ENCODE measurements at regions not wholly inside any gene's neighbourhood (a gene's known extent, or its start where the extent isn't known, plus 50 kb on each side); places are given as distances from the start of the nearest gene placed in this dataset.
"Not testable (repeated sequence)": the region's sequence is repeated elsewhere in the genome, so short reads cannot be mapped to it uniquely, and the experiment has no call there.

DNA sequence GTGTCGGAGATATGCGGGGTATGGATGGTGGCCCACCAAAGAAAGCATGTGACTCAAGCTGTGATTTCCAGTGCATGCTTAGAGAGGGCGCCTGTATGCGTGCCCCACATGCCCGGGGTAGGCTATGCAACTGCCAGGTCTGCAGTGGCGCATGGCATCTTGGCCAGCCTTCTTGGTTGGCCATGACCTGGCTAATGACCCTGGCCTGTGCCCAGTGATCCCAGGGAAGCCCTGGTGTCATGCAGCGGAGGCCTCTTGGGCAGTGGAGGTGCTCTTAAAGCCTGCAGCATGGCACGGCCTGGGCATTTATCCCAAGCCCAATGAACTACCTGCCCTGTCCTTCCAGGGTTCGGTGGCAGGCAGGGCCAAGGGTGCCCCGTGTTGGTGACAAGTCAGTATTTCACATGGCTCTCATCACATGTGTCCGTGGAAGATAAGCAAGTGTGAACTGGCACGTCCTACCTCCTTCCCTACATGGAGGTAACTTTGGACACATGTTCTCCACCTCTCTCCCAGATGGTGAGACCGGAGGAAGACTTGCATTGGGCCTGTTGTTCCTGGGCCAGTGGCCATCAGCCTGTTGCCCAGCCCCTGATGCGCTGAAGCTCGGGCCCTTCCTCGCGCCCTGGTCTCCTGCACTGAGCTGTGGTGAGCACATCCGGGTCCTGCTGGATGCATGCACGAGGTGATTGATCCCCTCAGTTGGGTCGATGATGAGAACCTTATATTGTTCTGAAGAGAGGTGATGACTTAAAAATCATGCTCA is 192.0 kb downstream of the UBE3A start:
- H3K9me3 Mint-ChIP-seq (ENCODE audit: unreplicated experiment) = peaks cover 26% of the 10 kb centered on the region
- Histone ChIP-seq H3K4me1 (ENCODE audit: insufficient read depth, low read length) (no peaks in the 10 kb centered on the region), H3K4me3 (ENCODE audit: insufficient read depth, low read depth, low read length) (no peak overlapping the region), H3K9me3 (ENCODE audit: insufficient read depth, low read depth, low read length) (peaks cover 35% of the 10 kb centered on the region), H3K9ac (ENCODE audit: low read length) (no peak overlapping the region), H3K27me3 (ENCODE audit: insufficient read depth, low read length) (no peaks in the 10 kb centered on the region), H3K27ac (ENCODE audit: low read depth, low read length) (no peak overlapping the region), H3K4me2 (ENCODE audit: low read length) (no peak overlapping the region), H4K20me1 (ENCODE audit: insufficient read depth, low read length) (no peaks in the 10 kb centered on the region), H3K79me2 (ENCODE audit: insufficient read depth, low read length) (no peaks in the 10 kb centered on the region), H2AFZ (ENCODE audit: low read depth, low read length) (no peak overlapping the region), H3K36me3 (ENCODE audit: insufficient read depth, low read length) (no peaks in the 10 kb centered on the region)
- FAIRE-seq (no peak), DNase-seq (ENCODE audit: low read depth) (no peak)
- H3K27me3 Mint-ChIP-seq (ENCODE audit: low read depth, unreplicated experiment) = no peaks in the 10 kb centered on the region
- TF ChIP-seq, protein P1, sequence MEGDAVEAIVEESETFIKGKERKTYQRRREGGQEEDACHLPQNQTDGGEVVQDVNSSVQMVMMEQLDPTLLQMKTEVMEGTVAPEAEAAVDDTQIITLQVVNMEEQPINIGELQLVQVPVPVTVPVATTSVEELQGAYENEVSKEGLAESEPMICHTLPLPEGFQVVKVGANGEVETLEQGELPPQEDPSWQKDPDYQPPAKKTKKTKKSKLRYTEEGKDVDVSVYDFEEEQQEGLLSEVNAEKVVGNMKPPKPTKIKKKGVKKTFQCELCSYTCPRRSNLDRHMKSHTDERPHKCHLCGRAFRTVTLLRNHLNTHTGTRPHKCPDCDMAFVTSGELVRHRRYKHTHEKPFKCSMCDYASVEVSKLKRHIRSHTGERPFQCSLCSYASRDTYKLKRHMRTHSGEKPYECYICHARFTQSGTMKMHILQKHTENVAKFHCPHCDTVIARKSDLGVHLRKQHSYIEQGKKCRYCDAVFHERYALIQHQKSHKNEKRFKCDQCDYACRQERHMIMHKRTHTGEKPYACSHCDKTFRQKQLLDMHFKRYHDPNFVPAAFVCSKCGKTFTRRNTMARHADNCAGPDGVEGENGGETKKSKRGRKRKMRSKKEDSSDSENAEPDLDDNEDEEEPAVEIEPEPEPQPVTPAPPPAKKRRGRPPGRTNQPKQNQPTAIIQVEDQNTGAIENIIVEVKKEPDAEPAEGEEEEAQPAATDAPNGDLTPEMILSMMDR (IDR thresholded peaks at IDR 0.05; ENCODE audit: insufficient read depth, low read depth, low read length) = no peak
- no peak for TF ChIP-seq EZH2 (IDR thresholded peaks at IDR 0.05; ENCODE audit: insufficient read depth, low read length)
- H3K27ac Mint-ChIP-seq (ENCODE audit: unreplicated experiment) = no peak overlapping the region
- H3K4me3 Mint-ChIP-seq (ENCODE audit: unreplicated experiment) = no peak overlapping the region
- H3K4me1 Mint-ChIP-seq (ENCODE audit: low read depth, unreplicated experiment) = no peaks in the 10 kb centered on the region
- H3K36me3 Mint-ChIP-seq (ENCODE audit: low read depth, unreplicated experiment) = peaks cover 4% of the 10 kb centered on the region

DNA sequence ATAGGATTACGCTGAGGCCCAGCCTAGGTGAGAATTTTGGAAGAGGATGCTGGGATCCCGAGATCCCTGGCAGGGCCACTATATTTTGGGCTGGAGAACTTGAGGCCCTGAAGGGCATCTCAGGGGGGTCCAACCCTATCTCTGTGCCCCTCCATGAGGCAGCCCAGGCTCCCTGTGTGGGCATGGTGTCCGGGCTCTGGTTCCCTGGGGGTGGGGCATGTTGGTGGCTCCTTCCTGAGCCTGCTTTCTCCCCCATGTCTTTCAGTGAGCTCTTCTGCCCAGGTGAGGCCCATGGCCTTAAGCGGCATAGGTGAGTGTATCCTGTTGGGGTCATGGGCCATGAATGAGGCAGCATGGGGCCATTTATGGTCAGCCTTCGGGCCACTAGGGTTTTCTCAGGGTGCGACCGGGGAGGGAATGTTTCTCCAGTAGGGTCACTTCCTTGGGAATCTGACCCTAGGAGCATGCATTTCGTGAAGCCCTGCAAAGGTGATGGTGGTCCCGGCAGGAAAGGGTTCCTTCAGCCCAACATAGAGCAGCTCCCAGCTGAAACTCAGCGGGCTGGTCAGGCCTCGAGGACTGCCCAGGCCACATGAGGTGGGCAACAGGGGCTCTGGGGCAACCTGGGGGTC is 191.3 kb downstream of the UBE3A start:
- peaks cover 35% of the 10 kb centered on the region for H3K9me3 ChIP-seq (ENCODE audit: insufficient read depth, low read depth, low read length)
- H3K27ac ChIP-seq (ENCODE audit: low read depth, low read length) = no peak overlapping the region
- no peaks in the 10 kb centered on the region for H3K27me3 Mint-ChIP-seq (ENCODE audit: low read depth, unreplicated experiment)
- no peaks in the 10 kb centered on the region for H3K27me3 ChIP-seq (ENCODE audit: insufficient read depth, low read length)
- no peak overlapping the region for H3K4me3 Mint-ChIP-seq (ENCODE audit: unreplicated experiment)
- H3K4me2 ChIP-seq (ENCODE audit: low read length) = no peak overlapping the region
- H4K20me1 ChIP-seq (ENCODE audit: insufficient read depth, low read length) = no peaks in the 10 kb centered on the region
- H3K4me1 ChIP-seq (ENCODE audit: insufficient read depth, low read length) = no peaks in the 10 kb centered on the region
- peaks cover 25% of the 10 kb centered on the region for H3K9me3 Mint-ChIP-seq (ENCODE audit: unreplicated experiment)
- no peaks in the 10 kb centered on the region for H3K79me2 ChIP-seq (ENCODE audit: insufficient read depth, low read length)
- H3K4me3 ChIP-seq (ENCODE audit: insufficient read depth, low read depth, low read length) = no peak overlapping the region
- FAIRE-seq = no peak
- H3K4me1 Mint-ChIP-seq (ENCODE audit: low read depth, unreplicated experiment) = no peaks in the 10 kb centered on the region
- no peak overlapping the region for H3K27ac Mint-ChIP-seq (ENCODE audit: unreplicated experiment)
- no peak for TF ChIP-seq EZH2 (IDR thresholded peaks at IDR 0.05; ENCODE audit: insufficient read depth, low read length)
- H2AFZ ChIP-seq (ENCODE audit: low read depth, low read length) = no peak overlapping the region
- H3K36me3 ChIP-seq (ENCODE audit: insufficient read depth, low read length) = no peaks in the 10 kb centered on the region
- H3K36me3 Mint-ChIP-seq (ENCODE audit: low read depth, unreplicated experiment) = peaks cover 7% of the 10 kb centered on the region
- no peak for DNase-seq (ENCODE audit: low read depth)
- H3K9ac ChIP-seq (ENCODE audit: low read length) = no peak overlapping the region

DNA sequence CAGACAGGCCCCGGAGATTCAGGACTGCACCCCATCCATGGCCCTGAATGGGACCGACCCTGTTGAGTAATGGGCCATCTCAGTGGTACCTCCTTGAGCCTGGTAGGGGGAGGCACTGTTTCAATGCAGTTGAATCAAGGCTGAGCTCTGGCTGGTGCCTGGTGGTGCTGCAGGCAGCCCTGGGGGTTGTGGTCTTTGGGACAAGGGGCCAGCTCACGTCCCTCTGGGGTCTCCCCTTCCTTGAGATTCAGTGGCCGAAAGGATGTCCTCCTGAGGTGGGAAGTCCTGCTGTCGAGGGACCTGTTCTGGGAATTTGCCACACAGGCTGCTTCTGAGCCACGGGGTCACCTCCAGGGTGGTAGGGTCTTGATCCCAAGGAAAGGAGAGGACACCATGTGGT is 190.7 kb downstream of the UBE3A start:
- H3K9me3 ChIP-seq (ENCODE audit: insufficient read depth, low read depth, low read length) = peaks cover 34% of the 10 kb centered on the region
- peaks cover 23% of the 10 kb centered on the region for H3K9me3 Mint-ChIP-seq (ENCODE audit: unreplicated experiment)
- DNase-seq (ENCODE audit: low read depth); H3K4me2 ChIP-seq (ENCODE audit: low read length); H3K4me1 ChIP-seq (ENCODE audit: insufficient read depth, low read length); H3K79me2 ChIP-seq (ENCODE audit: insufficient read depth, low read length); H2AFZ ChIP-seq (ENCODE audit: low read depth, low read length); H4K20me1 ChIP-seq (ENCODE audit: insufficient read depth, low read length); H3K4me3 ChIP-seq (ENCODE audit: insufficient read depth, low read depth, low read length); H3K27me3 ChIP-seq (ENCODE audit: insufficient read depth, low read length); H3K4me3 Mint-ChIP-seq (ENCODE audit: unreplicated experiment); H3K4me1 Mint-ChIP-seq (ENCODE audit: low read depth, unreplicated experiment); H3K27me3 Mint-ChIP-seq (ENCODE audit: low read depth, unreplicated experiment); FAIRE-seq; H3K27ac ChIP-seq (ENCODE audit: low read depth, low read length); H3K27ac Mint-ChIP-seq (ENCODE audit: unreplicated experiment); H3K36me3 ChIP-seq (ENCODE audit: insufficient read depth, low read length); H3K9ac ChIP-seq (ENCODE audit: low read length); H3K36me3 Mint-ChIP-seq (ENCODE audit: low read depth, unreplicated experiment): not testable (repeated sequence)

Data from astrocyte (in vitro differentiated cells and primary cell).